ENCODE measurements at regions not wholly inside any gene's neighbourhood (a gene's known extent, or its start where the extent isn't known, plus 50 kb on each side); places are given as distances from the start of the nearest gene placed in this dataset.
A peak's percentile ranks its signal among the peaks of the same experiment; 100 is the strongest.

GRCh38 chr4:4762909-4763821 lies 96.3 kb upstream of the MSX1 start:
- Histone ChIP-seq H3K4ac (ENCODE audit: low read depth, low read length) (peak overlapping the region; percentile 81), H3K18ac (ENCODE audit: low read length) (peak overlapping the region; percentile 54), H3K27ac (ENCODE audit: low read depth, low read length) (peak overlapping the region; percentile 92), H2BK15ac (replicated peaks; ENCODE audit: low read depth) (no peak overlapping the region), H4K5ac (ENCODE audit: low read length) (no peak overlapping the region), H3K9ac (ENCODE audit: low read length) (peak overlapping the region; percentile 32), H3K27me3 (ENCODE audit: insufficient read depth, low read length, poor library complexity) (no peaks in the 10 kb centered on the region), H2AK5ac (ENCODE audit: low read length) (peak overlapping the region; percentile 94), H3K23ac (ENCODE audit: low read length) (peak overlapping the region; percentile 53), H3K4me1 (ENCODE audit: control insufficient read depth, low read depth, low read length) (peaks cover 33% of the 10 kb centered on the region), H3K79me2 (ENCODE audit: control insufficient read depth, insufficient read depth, low read length) (no peaks in the 10 kb centered on the region), H3K4me2 (ENCODE audit: low read length) (peak overlapping the region; percentile 7), H3K56ac (ENCODE audit: low read length) (peak overlapping the region; percentile 82), H2BK120ac (ENCODE audit: low read depth, low read length) (no peak overlapping the region), H3K4me3 (ENCODE audit: low read length) (no peak overlapping the region), H2BK5ac (ENCODE audit: low read length) (peak overlapping the region; percentile 86), H3K79me1 (ENCODE audit: low read length) (no peaks in the 10 kb centered on the region), H3K36me3 (ENCODE audit: control insufficient read depth, insufficient read depth, low read length) (no peaks in the 10 kb centered on the region), H4K8ac (ENCODE audit: low read depth, low read length) (no peak overlapping the region)
- DNase-seq, result peak; percentile 98
- no CpG with 5 or more reads among the region's 27 CpGs for WGBS (ENCODE audit: extremely low coverage, insufficient coverage, low lambda C conversion rate)

GRCh38 chr4:4762300-4762699 lies 97.2 kb upstream of the MSX1 start:
- no CpG with 5 or more reads among the region's 9 CpGs for WGBS (ENCODE audit: extremely low coverage, insufficient coverage, low lambda C conversion rate)
- no peak for DNase-seq
- no peaks in the 10 kb centered on the region for H3K79me2 ChIP-seq (ENCODE audit: control insufficient read depth, insufficient read depth, low read length)
- peak overlapping the region; percentile 17 for H4K5ac ChIP-seq (ENCODE audit: low read length)
- H3K27me3 ChIP-seq (ENCODE audit: insufficient read depth, low read length, poor library complexity), result no peaks in the 10 kb centered on the region
- H3K4me1 ChIP-seq (ENCODE audit: control insufficient read depth, low read depth, low read length), result peaks cover 33% of the 10 kb centered on the region
- peak overlapping the region; percentile 7 for H3K9ac ChIP-seq (ENCODE audit: low read length)
- no peaks in the 10 kb centered on the region for H3K79me1 ChIP-seq (ENCODE audit: low read length)
- peak overlapping the region; percentile 98 for H2AK5ac ChIP-seq (ENCODE audit: low read length)
- peak overlapping the region; percentile 77 for H3K18ac ChIP-seq (ENCODE audit: low read length)
- no peaks in the 10 kb centered on the region for H3K36me3 ChIP-seq (ENCODE audit: control insufficient read depth, insufficient read depth, low read length)
- H3K4me2 ChIP-seq (ENCODE audit: low read length), result no peak overlapping the region
- H3K4ac ChIP-seq (ENCODE audit: low read depth, low read length), result peak overlapping the region; percentile 81
- peak overlapping the region; percentile 86 for H2BK5ac ChIP-seq (ENCODE audit: low read length)
- no peak overlapping the region for H3K4me3 ChIP-seq (ENCODE audit: low read length)
- peak overlapping the region; percentile 4 for H3K23ac ChIP-seq (ENCODE audit: low read length)
- peak overlapping the region; percentile 82 for H3K56ac ChIP-seq (ENCODE audit: low read length)
- H4K8ac ChIP-seq (ENCODE audit: low read depth, low read length), result no peak overlapping the region
- H3K27ac ChIP-seq (ENCODE audit: low read depth, low read length), result peak overlapping the region; percentile 8
- no peak overlapping the region for H2BK120ac ChIP-seq (ENCODE audit: low read depth, low read length)
- peak overlapping the region; percentile 0 for H2BK15ac ChIP-seq (replicated peaks; ENCODE audit: low read depth)

- peak; percentile 90 for DNase-seq
- no peak overlapping the region for H3K4me3 ChIP-seq (ENCODE audit: low read length)
- H2BK5ac ChIP-seq (ENCODE audit: low read length), result peak overlapping the region; percentile 64
- no peaks in the 10 kb centered on the region for H3K36me3 ChIP-seq (ENCODE audit: control insufficient read depth, insufficient read depth, low read length)
- peaks cover 33% of the 10 kb centered on the region for H3K4me1 ChIP-seq (ENCODE audit: control insufficient read depth, low read depth, low read length)
- no CpG with 5 or more reads among the region's 20 CpGs for WGBS (ENCODE audit: extremely low coverage, insufficient coverage, low lambda C conversion rate)
- H3K23ac ChIP-seq (ENCODE audit: low read length), result no peak overlapping the region
- no peak overlapping the region for H4K5ac ChIP-seq (ENCODE audit: low read length)
- peak overlapping the region; percentile 34 for H2BK120ac ChIP-seq (ENCODE audit: low read depth, low read length)
- peak overlapping the region; percentile 46 for H3K9ac ChIP-seq (ENCODE audit: low read length)
- H3K79me2 ChIP-seq (ENCODE audit: control insufficient read depth, insufficient read depth, low read length), result no peaks in the 10 kb centered on the region
- H2BK15ac ChIP-seq (replicated peaks; ENCODE audit: low read depth), result peak overlapping the region; percentile 0
- H3K27ac ChIP-seq (ENCODE audit: low read depth, low read length), result peak overlapping the region; percentile 42
- peak overlapping the region; percentile 82 for H3K56ac ChIP-seq (ENCODE audit: low read length)
- no peak overlapping the region for H3K4me2 ChIP-seq (ENCODE audit: low read length)
- no peaks in the 10 kb centered on the region for H3K27me3 ChIP-seq (ENCODE audit: insufficient read depth, low read length, poor library complexity)
- H4K8ac ChIP-seq (ENCODE audit: low read depth, low read length), result no peak overlapping the region
- peak overlapping the region; percentile 43 for H2AK5ac ChIP-seq (ENCODE audit: low read length)
- H3K79me1 ChIP-seq (ENCODE audit: low read length), result no peaks in the 10 kb centered on the region
- H3K18ac ChIP-seq (ENCODE audit: low read length), result peak overlapping the region; percentile 77
- peak overlapping the region; percentile 81 for H3K4ac ChIP-seq (ENCODE audit: low read depth, low read length)
Observed at GRCh38 chr4:4761128-4761982, 98.1 kb upstream of the MSX1 start.

- WGBS (ENCODE audit: extremely low coverage, insufficient coverage, low lambda C conversion rate), result no CpG with 5 or more reads among the region's 7 CpGs
Observed at GRCh38 chr4:4759883-4760282, 99.6 kb upstream of the MSX1 start.

GRCh38 chr4:4759232-4759631 lies 100.2 kb upstream of the MSX1 start:
- Histone ChIP-seq H2BK5ac (ENCODE audit: low read length) (no peak overlapping the region), H3K4me2 (ENCODE audit: low read length) (no peak overlapping the region), H4K5ac (ENCODE audit: low read length) (no peak overlapping the region), H3K27me3 (ENCODE audit: insufficient read depth, low read length, poor library complexity) (no peaks in the 10 kb centered on the region), H3K4me3 (ENCODE audit: low read length) (no peak overlapping the region), H2AK5ac (ENCODE audit: low read length) (no peak overlapping the region), H3K4ac (ENCODE audit: low read depth, low read length) (no peak overlapping the region), H3K18ac (ENCODE audit: low read length) (no peak overlapping the region), H2BK120ac (ENCODE audit: low read depth, low read length) (no peak overlapping the region), H3K27ac (ENCODE audit: low read depth, low read length) (no peak overlapping the region), H3K79me1 (ENCODE audit: low read length) (no peaks in the 10 kb centered on the region), H2BK15ac (replicated peaks; ENCODE audit: low read depth) (no peak overlapping the region), H4K8ac (ENCODE audit: low read depth, low read length) (no peak overlapping the region), H3K79me2 (ENCODE audit: control insufficient read depth, insufficient read depth, low read length) (no peaks in the 10 kb centered on the region), H3K56ac (ENCODE audit: low read length) (no peak overlapping the region), H3K23ac (ENCODE audit: low read length) (no peak overlapping the region), H3K4me1 (ENCODE audit: control insufficient read depth, low read depth, low read length) (peaks cover 29% of the 10 kb centered on the region), H3K9ac (ENCODE audit: low read length) (no peak overlapping the region), H3K36me3 (ENCODE audit: control insufficient read depth, insufficient read depth, low read length) (no peaks in the 10 kb centered on the region)
- WGBS (ENCODE audit: extremely low coverage, insufficient coverage, low lambda C conversion rate), result no CpG with 5 or more reads among the region's 13 CpGs
- no peak for DNase-seq

More at GRCh38 chr4:4759883-4760282, 99.6 kb upstream of the MSX1 start:
- Histone ChIP-seq H2BK15ac (replicated peaks; ENCODE audit: low read depth) (no peak overlapping the region), H2BK5ac (ENCODE audit: low read length) (no peak overlapping the region), H3K23ac (ENCODE audit: low read length) (no peak overlapping the region), H3K27me3 (ENCODE audit: insufficient read depth, low read length, poor library complexity) (no peaks in the 10 kb centered on the region), H3K9ac (ENCODE audit: low read length) (no peak overlapping the region), H3K4me3 (ENCODE audit: low read length) (no peak overlapping the region), H3K79me1 (ENCODE audit: low read length) (no peaks in the 10 kb centered on the region), H3K56ac (ENCODE audit: low read length) (no peak overlapping the region), H3K79me2 (ENCODE audit: control insufficient read depth, insufficient read depth, low read length) (no peaks in the 10 kb centered on the region), H2AK5ac (ENCODE audit: low read length) (no peak overlapping the region), H2BK120ac (ENCODE audit: low read depth, low read length) (no peak overlapping the region), H3K27ac (ENCODE audit: low read depth, low read length) (no peak overlapping the region), H3K36me3 (ENCODE audit: control insufficient read depth, insufficient read depth, low read length) (no peaks in the 10 kb centered on the region), H3K4me1 (ENCODE audit: control insufficient read depth, low read depth, low read length) (peaks cover 27% of the 10 kb centered on the region), H4K5ac (ENCODE audit: low read length) (no peak overlapping the region), H3K18ac (ENCODE audit: low read length) (no peak overlapping the region), H3K4me2 (ENCODE audit: low read length) (no peak overlapping the region), H4K8ac (ENCODE audit: low read depth, low read length) (no peak overlapping the region), H3K4ac (ENCODE audit: low read depth, low read length) (no peak overlapping the region)
- DNase-seq, result no peak

All from mesendoderm (in vitro differentiated cells).